H1 (cell line): ENCODE measurements at regions not wholly inside any gene's neighbourhood (a gene's known extent, or its start where the extent isn't known, plus 50 kb on each side); places are given as distances from the start of the nearest gene placed in this dataset.

ENCODE experiments used
- EZH2 ChIP-seq: fragments of 200-600 bp; sonication (generic); IDR thresholded peaks from 2 replicates; pipeline ENCODE4 v1.7.1; 2012; ENCODE audit warnings: low read depth, mild to moderate bottlenecking, moderate library complexity, low read length, inconsistent platforms; ENCODE audit not compliant: severe bottlenecking
- POLR2A ChIP-seq, 2 experiments: IDR thresholded peaks; 1 replicate in 1 of 2; 2 replicates in 1 of 2; pipeline ENCODE4 v1.6.1; 2011; ENCODE audit warnings: low read depth in 2 of 2, low read length in 2 of 2, mild to moderate bottlenecking in 2 of 2; ENCODE audit errors: control extremely low read depth in 1 of 2
- TCF12 ChIP-seq: IDR thresholded peaks from 2 replicates; pipeline ENCODE4 v1.6.1; 2011; ENCODE audit warnings: low read depth, mild to moderate bottlenecking, low read length

DNA sequence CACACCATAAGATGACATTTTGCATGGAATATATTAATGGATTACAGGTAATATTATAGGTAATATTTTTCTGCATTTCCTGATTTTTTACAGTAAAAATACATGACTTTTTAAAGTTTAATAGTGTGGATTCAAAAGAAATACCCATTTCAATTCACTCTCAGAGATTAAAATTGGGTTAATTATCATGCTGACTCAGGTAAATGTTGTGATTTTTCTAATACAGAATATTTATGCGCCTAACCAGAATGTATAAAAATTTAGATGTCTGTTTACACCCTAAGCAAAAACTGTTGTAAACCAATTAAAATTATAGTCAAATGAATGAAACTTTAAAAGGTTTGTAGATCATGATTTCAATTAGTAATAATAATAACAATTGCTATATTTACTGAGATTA, 117.2 kb upstream of the FLRT2 start:
- TF ChIP-seq POLR2A (IDR thresholded peaks at IDR 0.05; ENCODE audit: control extremely low read depth in 1 of 2, low read depth in 2 of 2, low read length in 2 of 2) (no peak), EZH2 (no peak), TCF12 (no peak)
